ENCODE measurements at regions not wholly inside any gene's neighbourhood (a gene's known extent, or its start where the extent isn't known, plus 50 kb on each side); places are given as distances from the start of the nearest gene placed in this dataset.

DNA sequence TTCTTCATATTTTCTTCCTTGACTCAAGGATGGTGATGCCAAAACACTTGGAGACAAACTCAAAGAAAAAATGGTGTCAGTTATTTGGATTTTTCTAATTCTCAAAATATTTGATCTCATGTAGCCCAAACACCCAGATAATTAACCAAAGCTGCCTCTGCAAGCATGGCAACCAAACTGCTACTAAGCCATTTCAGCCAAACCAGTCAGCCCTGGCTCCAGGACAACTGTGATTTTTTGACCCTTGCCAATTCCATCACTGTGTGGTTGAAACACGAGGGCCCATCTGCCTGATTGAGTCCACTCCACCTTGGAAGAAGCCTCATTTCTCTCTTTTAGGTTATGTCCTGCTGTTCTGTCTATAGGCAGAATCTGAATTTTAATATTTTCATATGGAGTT, 277.4 kb downstream of the BLID start:
- Histone ChIP-seq H3K4me2 (ENCODE audit: low read depth, low read length, poor library complexity, severe bottlenecking) (no peak overlapping the region), H3K9me2 (replicated peaks; ENCODE audit: insufficient read depth, low read length) (no peaks in the 10 kb centered on the region), H3K4me3 (ENCODE audit: insufficient read depth, low read length, poor library complexity, severe bottlenecking) (no peak overlapping the region), H3K36me3 (ENCODE audit: low read length) (no peaks in the 10 kb centered on the region), H4K20me1 (ENCODE audit: low read depth, low read length) (no peaks in the 10 kb centered on the region), H3K27me3 (ENCODE audit: low read length) (no peaks in the 10 kb centered on the region), H3K9me3 (ENCODE audit: insufficient read depth, low read length) (no peaks in the 10 kb centered on the region), H2AFZ (ENCODE audit: low read depth, low read length, severe bottlenecking) (no peak overlapping the region), H3F3A (ENCODE audit: insufficient read depth) (no peaks in the 10 kb centered on the region), H3K9ac (ENCODE audit: low read length) (no peak overlapping the region), H3K79me2 (ENCODE audit: insufficient read depth, low read length) (no peaks in the 10 kb centered on the region), H3K27ac (ENCODE audit: low read depth, low read length) (no peak overlapping the region)
- TF ChIP-seq, protein P1, sequence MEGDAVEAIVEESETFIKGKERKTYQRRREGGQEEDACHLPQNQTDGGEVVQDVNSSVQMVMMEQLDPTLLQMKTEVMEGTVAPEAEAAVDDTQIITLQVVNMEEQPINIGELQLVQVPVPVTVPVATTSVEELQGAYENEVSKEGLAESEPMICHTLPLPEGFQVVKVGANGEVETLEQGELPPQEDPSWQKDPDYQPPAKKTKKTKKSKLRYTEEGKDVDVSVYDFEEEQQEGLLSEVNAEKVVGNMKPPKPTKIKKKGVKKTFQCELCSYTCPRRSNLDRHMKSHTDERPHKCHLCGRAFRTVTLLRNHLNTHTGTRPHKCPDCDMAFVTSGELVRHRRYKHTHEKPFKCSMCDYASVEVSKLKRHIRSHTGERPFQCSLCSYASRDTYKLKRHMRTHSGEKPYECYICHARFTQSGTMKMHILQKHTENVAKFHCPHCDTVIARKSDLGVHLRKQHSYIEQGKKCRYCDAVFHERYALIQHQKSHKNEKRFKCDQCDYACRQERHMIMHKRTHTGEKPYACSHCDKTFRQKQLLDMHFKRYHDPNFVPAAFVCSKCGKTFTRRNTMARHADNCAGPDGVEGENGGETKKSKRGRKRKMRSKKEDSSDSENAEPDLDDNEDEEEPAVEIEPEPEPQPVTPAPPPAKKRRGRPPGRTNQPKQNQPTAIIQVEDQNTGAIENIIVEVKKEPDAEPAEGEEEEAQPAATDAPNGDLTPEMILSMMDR (IDR thresholded peaks at IDR 0.05; ENCODE audit: insufficient read depth, low read length, poor library complexity, severe bottlenecking): no peak
- TF ChIP-seq EZH2phosphoT487 (conservative IDR thresholded peaks at IDR 0.05; ENCODE audit: low read length): no peak

- Histone ChIP-seq H3F3A (ENCODE audit: insufficient read depth) (no peaks in the 10 kb centered on the region), H3K36me3 (ENCODE audit: low read length) (no peaks in the 10 kb centered on the region), H3K27me3 (ENCODE audit: low read length) (no peaks in the 10 kb centered on the region), H3K4me2 (ENCODE audit: low read depth, low read length, poor library complexity, severe bottlenecking) (no peak overlapping the region), H3K79me2 (ENCODE audit: insufficient read depth, low read length) (no peaks in the 10 kb centered on the region), H3K9ac (ENCODE audit: low read length) (no peak overlapping the region), H3K4me3 (ENCODE audit: insufficient read depth, low read length, poor library complexity, severe bottlenecking) (no peak overlapping the region), H2AFZ (ENCODE audit: low read depth, low read length, severe bottlenecking) (no peak overlapping the region), H4K20me1 (ENCODE audit: low read depth, low read length) (no peaks in the 10 kb centered on the region), H3K9me2 (replicated peaks; ENCODE audit: insufficient read depth, low read length) (no peaks in the 10 kb centered on the region), H3K27ac (ENCODE audit: low read depth, low read length) (no peak overlapping the region), H3K9me3 (ENCODE audit: insufficient read depth, low read length) (no peaks in the 10 kb centered on the region)
- TF ChIP-seq, protein P1 (IDR thresholded peaks at IDR 0.05; ENCODE audit: insufficient read depth, low read length, poor library complexity, severe bottlenecking): no peak
- TF ChIP-seq EZH2phosphoT487 (conservative IDR thresholded peaks at IDR 0.05; ENCODE audit: low read length): no peak
Observed at GRCh38 chr11:121833970-121834369, 282.0 kb downstream of the BLID start.

DNA sequence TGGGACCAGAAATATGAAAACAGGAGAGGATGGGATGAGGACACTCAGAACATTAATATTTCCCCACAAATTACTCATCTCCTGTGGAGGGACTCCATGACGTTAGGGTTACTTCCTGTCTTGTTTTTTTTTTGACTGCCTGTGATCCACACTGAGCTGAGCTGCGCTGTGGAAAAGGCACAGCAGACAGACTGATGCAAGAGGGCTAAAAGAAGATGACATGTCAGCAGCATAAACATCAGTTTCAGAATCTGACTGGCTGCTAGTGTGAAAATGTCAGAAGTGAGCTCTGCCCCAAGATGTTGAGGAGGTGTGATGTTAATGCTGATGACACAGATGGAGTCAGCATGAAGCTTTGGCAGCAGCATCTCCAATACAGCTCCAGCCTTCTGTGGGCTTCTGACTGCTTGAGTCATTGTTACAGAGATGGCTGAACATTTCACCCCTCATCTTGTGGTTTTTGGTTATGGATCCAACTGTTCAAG, 286.8 kb downstream of the BLID start:
- no peaks in the 10 kb centered on the region for H3K79me2 ChIP-seq (ENCODE audit: insufficient read depth, low read length)
- H3K27me3 ChIP-seq (ENCODE audit: low read length): no peaks in the 10 kb centered on the region
- H3F3A ChIP-seq (ENCODE audit: insufficient read depth): no peaks in the 10 kb centered on the region
- no peaks in the 10 kb centered on the region for H4K20me1 ChIP-seq (ENCODE audit: low read depth, low read length)
- H3K9ac ChIP-seq (ENCODE audit: low read length): no peak overlapping the region
- no peak overlapping the region for H3K27ac ChIP-seq (ENCODE audit: low read depth, low read length)
- H3K9me3 ChIP-seq (ENCODE audit: insufficient read depth, low read length): no peaks in the 10 kb centered on the region
- TF ChIP-seq, protein P1 (IDR thresholded peaks at IDR 0.05; ENCODE audit: insufficient read depth, low read length, poor library complexity, severe bottlenecking): no peak
- no peak for TF ChIP-seq EZH2phosphoT487 (conservative IDR thresholded peaks at IDR 0.05; ENCODE audit: low read length)
- H3K4me2 ChIP-seq (ENCODE audit: low read depth, low read length, poor library complexity, severe bottlenecking): no peak overlapping the region
- H3K9me2 ChIP-seq (replicated peaks; ENCODE audit: insufficient read depth, low read length): no peaks in the 10 kb centered on the region
- H3K4me3 ChIP-seq (ENCODE audit: insufficient read depth, low read length, poor library complexity, severe bottlenecking): no peak overlapping the region
- no peak overlapping the region for H2AFZ ChIP-seq (ENCODE audit: low read depth, low read length, severe bottlenecking)
- H3K36me3 ChIP-seq (ENCODE audit: low read length): no peaks in the 10 kb centered on the region

Measured in SU-DHL-6 (cell line).